Body of pancreas (tissue), 4 donors: ENCODE measurements at regions not wholly inside any gene's neighbourhood (a gene's known extent, or its start where the extent isn't known, plus 50 kb on each side); places are given as distances from the start of the nearest gene placed in this dataset.

Experiments
- ATAC-seq: fragments of 150-250 bp; one replicate; pipeline ENCODE4 v1.9.1; 2016
- DNase-seq, 4 donors: peaks; one replicate each; pipeline ENCODE4 v3.0.0-alpha.2; 2019
- H3K27ac ChIP-seq, 4 donors: fragments of 200-600 bp; sonication (generic); 1 replicate in 3 of 4; 2 replicates in 1 of 4; pipeline versions ENCODE4 v1.5.1 to v1.6.1; 2016 to 2019; ENCODE audit warnings: mild to moderate bottlenecking in 1 of 4, mixed read lengths in 1 of 4, moderate library complexity in 1 of 4
- H3K27me3 ChIP-seq, 2 donors: fragments of 200-600 bp; sonication (generic); one replicate each; pipeline ENCODE4 v1.6.0; 2016; ENCODE audit warnings: mild to moderate bottlenecking in 1 of 2
- H3K36me3 ChIP-seq, 2 donors: fragments of 200-600 bp; sonication (generic); replicated peaks in 1 of 2; 2 replicates each; pipeline ENCODE4 v1.5.1; 2016; ENCODE audit warnings: low read depth in 2 of 2; ENCODE audit not compliant: insufficient read depth in 1 of 2
- H3K4me1 ChIP-seq: fragments of 200-600 bp; sonication (generic); one replicate; pipeline ENCODE4 v1.6.0; 2016
- H3K4me3 ChIP-seq, 2 donors: fragments of 200-600 bp; sonication (generic); 1 replicate in 1 of 2; 2 replicates in 1 of 2; pipeline ENCODE4 v1.5.1; 2016 to 2019
- H3K9me3 ChIP-seq, 3 donors: fragments of 200-600 bp; sonication (generic); 1 replicate in 2 of 3; 2 replicates in 1 of 3; pipeline ENCODE4 v1.5.1; 2016
- POLR2A ChIP-seq, 3 donors: fragments of 450-650 bp; IDR thresholded peaks; one replicate each; pipeline ENCODE4 v1.6.1; 2016; ENCODE audit warnings: antibody characterized with exemption in 3 of 3, mild to moderate bottlenecking in 2 of 3
- WGBS, 2 donors: methylation state at CpG; one replicate each; pipeline ENCODE4 v1.1.5; 2017; 5-methylcytosine and 5-hydroxymethylcytosine counted together
- intact Hi-C: fragments of 100-400 bp; cut with DNase I; formaldehyde crosslinking; loops from one replicate; pipeline ENCODE4 v1.15.1; 2023
- TF ChIP-seq, protein P1 (sequence below), 7 experiments: fragments of 450-650 bp in 4 of 7; fragments of 200-600 bp in 3 of 7; sonication (generic) in 3 of 7; IDR thresholded peaks; one replicate each; pipeline ENCODE4 v1.5.1; 2016 to 2019; ENCODE audit warnings: antibody characterized with exemption in 7 of 7

DNA sequence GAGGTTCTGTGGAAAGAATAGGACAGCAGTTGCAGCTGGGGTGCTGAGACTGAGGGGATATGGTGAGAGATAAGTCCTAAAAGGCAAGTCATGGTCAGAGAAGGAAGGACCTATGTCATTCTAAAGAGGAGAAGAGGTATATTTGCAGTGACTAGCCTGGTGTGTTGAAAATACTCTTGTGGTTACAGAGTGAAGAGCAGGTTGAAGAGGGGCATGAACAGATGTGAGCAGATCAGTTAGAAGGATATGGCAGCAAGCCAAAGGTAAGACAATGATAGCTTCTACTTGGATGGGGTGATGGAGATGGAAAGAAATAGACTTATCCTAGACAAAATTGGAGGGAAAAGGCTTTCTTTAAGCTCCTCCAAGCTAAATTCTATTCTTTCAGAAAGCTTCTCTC lies 469.8 kb upstream of the CPEB2 start:
- DNase-seq (no peak), ATAC-seq (no peak)
- TF ChIP-seq POLR2A (IDR thresholded peaks at IDR 0.05) = no peak
- TF ChIP-seq, protein P1, sequence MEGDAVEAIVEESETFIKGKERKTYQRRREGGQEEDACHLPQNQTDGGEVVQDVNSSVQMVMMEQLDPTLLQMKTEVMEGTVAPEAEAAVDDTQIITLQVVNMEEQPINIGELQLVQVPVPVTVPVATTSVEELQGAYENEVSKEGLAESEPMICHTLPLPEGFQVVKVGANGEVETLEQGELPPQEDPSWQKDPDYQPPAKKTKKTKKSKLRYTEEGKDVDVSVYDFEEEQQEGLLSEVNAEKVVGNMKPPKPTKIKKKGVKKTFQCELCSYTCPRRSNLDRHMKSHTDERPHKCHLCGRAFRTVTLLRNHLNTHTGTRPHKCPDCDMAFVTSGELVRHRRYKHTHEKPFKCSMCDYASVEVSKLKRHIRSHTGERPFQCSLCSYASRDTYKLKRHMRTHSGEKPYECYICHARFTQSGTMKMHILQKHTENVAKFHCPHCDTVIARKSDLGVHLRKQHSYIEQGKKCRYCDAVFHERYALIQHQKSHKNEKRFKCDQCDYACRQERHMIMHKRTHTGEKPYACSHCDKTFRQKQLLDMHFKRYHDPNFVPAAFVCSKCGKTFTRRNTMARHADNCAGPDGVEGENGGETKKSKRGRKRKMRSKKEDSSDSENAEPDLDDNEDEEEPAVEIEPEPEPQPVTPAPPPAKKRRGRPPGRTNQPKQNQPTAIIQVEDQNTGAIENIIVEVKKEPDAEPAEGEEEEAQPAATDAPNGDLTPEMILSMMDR (IDR thresholded peaks at IDR 0.05) = no peak
- no peaks in the 10 kb centered on the region for H3K36me3 ChIP-seq
- H3K9me3 ChIP-seq = no peaks in the 10 kb centered on the region
- H3K4me3 ChIP-seq = no peak overlapping the region
- intact Hi-C loops = no loop called here
- H3K27me3 ChIP-seq = no peaks in the 10 kb centered on the region
- H3K4me1 ChIP-seq = no peaks in the 10 kb centered on the region
- H3K27ac ChIP-seq = no peak overlapping the region

DNA sequence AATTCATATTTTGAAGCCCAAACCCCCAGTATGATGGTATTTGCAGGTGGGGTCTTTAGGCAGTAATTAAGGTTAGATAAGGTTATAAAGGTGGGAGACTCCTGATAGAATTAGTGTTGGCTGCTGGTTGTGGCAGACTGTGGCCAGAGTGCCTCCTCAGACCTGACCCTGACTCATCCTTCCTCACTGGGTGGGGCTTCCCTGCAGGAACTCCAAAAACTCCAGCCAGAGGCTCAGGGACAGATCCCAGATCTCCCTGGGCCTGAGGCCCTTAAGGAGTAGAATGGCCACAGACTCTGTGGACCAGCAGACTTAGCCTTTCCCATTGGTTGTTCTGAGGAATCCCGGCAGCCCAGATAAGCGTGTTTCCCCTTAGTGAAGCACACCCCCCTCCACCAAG lies 463.0 kb upstream of the CPEB2 start:
- 95 to 100% methylated on average over 2 of the region's 2 CpGs for WGBS, 2 donors
- H3K36me3 ChIP-seq = no peaks in the 10 kb centered on the region
- no peak for ATAC-seq

DNA sequence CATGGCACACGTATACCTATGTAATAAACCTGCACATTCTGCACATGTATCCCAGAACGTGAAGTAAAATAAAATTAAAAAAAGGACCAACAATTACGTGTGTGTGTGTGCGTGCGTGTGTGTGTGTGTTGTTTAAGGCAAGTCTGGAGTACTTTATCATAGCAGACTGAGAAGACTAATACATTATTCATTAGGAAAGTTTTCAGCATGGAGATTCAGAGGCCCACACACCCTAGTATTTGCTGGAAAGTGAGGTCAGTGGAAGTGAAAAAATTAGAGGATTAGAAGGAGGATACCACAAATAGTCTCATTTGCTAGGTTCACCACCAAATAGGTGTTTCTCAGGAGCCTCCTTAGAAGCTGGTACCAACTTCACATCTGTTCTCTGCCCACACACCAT lies 457.1 kb upstream of the CPEB2 start:
- TF ChIP-seq POLR2A (IDR thresholded peaks at IDR 0.05) = no peak
- TF ChIP-seq, protein P1 (IDR thresholded peaks at IDR 0.05) = no peak
- Histone ChIP-seq H3K27me3 (no peaks in the 10 kb centered on the region), H3K4me1 (no peaks in the 10 kb centered on the region), H3K27ac (no peak overlapping the region), H3K9me3 (no peaks in the 10 kb centered on the region), H3K4me3 (no peak overlapping the region), H3K36me3 (no peaks in the 10 kb centered on the region)
- ATAC-seq (no peak), DNase-seq (no peak)
- 90 to 94% methylated on average over 5 of the region's 5 CpGs for WGBS, 2 donors
- intact Hi-C loops = no loop called here

More for the DNA sequence above, 463.0 kb upstream of the CPEB2 start:
- Histone ChIP-seq H3K4me3 (no peak overlapping the region), H3K9me3 (no peaks in the 10 kb centered on the region), H3K27ac (no peak overlapping the region), H3K27me3 (no peaks in the 10 kb centered on the region), H3K4me1 (no peaks in the 10 kb centered on the region)
- DNase-seq = no peak
- intact Hi-C loops = no loop called here
- TF ChIP-seq, protein P1 (IDR thresholded peaks at IDR 0.05) = no peak
- TF ChIP-seq POLR2A (IDR thresholded peaks at IDR 0.05) = no peak

DNA sequence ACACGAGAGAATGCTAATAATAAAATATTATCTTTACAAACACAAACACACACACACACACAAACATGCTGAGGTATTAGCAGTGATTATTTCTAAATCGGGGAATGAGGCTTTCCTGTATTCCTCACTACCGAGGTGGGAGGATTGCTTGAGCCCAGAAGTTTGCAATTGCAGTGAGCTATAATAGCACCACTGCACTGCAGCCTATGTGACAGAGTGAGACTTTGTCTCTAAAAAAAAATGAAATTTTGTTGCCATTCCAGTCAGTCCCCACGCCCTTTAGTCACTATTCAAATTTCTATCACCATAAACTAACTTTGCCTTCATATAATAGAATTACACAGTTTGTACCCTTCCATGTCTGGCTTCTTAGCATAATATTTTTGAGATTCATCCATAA lies 456.5 kb upstream of the CPEB2 start:
- no peaks in the 10 kb centered on the region for H3K4me1 ChIP-seq
- H3K36me3 ChIP-seq = no peaks in the 10 kb centered on the region
- DNase-seq (no peak), ATAC-seq (no peak)
- 64 to 65% methylated on average over 4 of the region's 4 CpGs for WGBS, 2 donors
- TF ChIP-seq, protein P1 (IDR thresholded peaks at IDR 0.05) = no peak
- no peak for TF ChIP-seq POLR2A (IDR thresholded peaks at IDR 0.05)
- intact Hi-C loops = no loop called here
- no peaks in the 10 kb centered on the region for H3K9me3 ChIP-seq
- no peak overlapping the region for H3K27ac ChIP-seq
- no peak overlapping the region for H3K4me3 ChIP-seq
- H3K27me3 ChIP-seq = no peaks in the 10 kb centered on the region

DNA sequence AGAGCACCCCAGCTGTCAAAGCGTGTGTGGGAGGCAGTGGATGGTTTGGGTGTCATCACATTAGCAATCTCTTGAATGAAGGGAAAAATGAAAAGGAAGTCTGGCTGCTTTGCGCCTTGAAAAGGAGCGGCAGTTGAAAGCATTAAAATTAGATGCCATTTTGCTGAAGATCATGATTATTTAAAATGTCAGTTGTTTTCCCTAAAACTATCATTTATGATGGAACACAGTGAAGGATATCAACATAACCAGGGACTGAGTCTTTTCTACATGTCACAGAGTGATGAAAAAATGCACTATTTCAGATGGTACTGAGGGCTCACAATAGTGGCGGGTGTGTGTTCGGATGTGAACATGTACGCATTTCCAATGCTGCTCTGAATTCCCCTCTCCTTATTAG lies 450.2 kb upstream of the CPEB2 start:
- Histone ChIP-seq H3K4me1 (no peaks in the 10 kb centered on the region), H3K9me3 (no peaks in the 10 kb centered on the region), H3K4me3 (no peak overlapping the region), H3K27ac (no peak overlapping the region), H3K36me3 (no peaks in the 10 kb centered on the region), H3K27me3 (no peaks in the 10 kb centered on the region)
- no peak for TF ChIP-seq POLR2A (IDR thresholded peaks at IDR 0.05)
- TF ChIP-seq, protein P1 (IDR thresholded peaks at IDR 0.05) = no peak
- WGBS, 2 donors = 91 to 94% methylated on average over 6 of the region's 6 CpGs
- DNase-seq (no peak), ATAC-seq (no peak)
- intact Hi-C loops = no loop called here
